Glomerular endothelial cell (primary cell): ENCODE measurements at regions not wholly inside any gene's neighbourhood (a gene's known extent, or its start where the extent isn't known, plus 50 kb on each side); places are given as distances from the start of the nearest gene placed in this dataset.
A peak's percentile ranks its signal among the peaks of the same experiment; 100 is the strongest.

Source experiments
- DNase-seq: peaks from one replicate; pipeline ENCODE4 v3.0.0-alpha.2; 2011; ENCODE audit warnings: low read depth, low spot score; ENCODE audit errors: extremely low read depth

- no peak for DNase-seq
Observed at GRCh38 chr4:19925516-19925915, 326.2 kb upstream of the SLIT2 start.

- DNase-seq, result no peak
Observed at GRCh38 chr4:19924761-19925160, 326.9 kb upstream of the SLIT2 start.

- no peak for DNase-seq
Observed at GRCh38 chr4:19915276-19915675, 336.4 kb upstream of the SLIT2 start.

DNA sequence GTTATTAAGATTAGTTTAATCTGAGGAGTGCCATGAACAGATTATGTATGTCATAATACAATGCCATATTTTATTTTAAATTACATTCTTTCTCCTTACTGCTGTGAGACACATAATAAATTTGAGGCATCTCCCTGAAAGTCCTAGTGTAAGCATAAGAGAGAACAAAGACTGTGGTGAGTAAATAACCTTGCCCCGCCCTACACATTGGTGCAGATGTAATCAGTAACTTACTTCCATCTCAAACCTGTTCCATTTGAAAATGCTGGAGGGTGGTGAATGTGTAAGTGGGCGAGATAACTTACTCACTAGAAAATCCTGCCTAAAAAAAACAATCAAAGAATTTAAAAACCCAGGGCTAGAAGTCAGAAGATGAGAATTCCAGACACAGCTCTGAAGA is 338.1 kb upstream of the SLIT2 start:
- no peak for DNase-seq

DNA sequence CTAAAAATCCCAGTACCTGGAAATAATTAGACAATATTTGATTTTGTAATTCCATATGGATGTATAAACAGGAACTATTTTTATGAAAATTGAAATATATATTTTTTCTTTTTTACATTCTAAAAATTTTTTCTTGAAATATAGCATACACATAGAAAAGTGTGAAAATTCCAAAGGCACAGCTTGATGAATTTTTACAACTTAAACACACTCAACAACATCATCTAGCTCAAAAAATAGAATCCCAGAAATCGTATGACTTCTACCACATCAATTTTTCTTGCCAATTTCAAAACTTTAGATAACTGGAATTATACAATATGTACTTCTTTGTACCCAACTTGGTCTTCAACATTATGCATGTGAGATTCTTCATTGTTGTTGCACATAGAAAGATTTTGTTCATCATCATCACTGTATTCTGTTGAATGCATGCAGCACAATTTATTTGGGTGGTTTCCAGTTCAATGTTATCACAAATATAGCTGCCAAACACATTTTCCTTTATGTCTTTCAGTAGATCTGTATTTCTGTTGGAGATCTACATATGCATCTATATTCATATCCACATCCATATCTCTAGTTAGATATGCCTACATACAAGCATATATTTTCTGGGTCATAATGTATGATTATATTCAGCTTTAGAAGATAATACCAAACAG is 340.7 kb upstream of the SLIT2 start:
- DNase-seq, result no peak

DNA sequence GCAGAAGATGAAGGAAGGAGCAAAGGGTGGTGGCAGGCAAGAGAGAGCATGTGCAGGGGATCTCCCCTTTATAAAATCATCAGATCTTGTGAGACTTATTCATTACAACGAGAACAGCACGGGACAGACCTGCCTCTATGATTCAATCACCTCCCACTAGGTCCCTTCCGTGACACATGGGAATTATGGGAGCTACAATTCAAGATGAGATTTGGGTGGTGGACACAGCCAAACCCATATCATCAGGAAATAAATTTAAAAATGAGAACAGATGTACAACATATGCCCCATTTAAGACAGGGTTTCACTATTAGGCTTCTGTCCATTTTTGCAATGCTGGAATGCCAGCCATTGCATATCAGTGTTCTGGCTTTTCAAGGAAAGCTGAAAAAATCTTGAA is 346.7 kb upstream of the SLIT2 start:
- DNase-seq, result no peak

DNA sequence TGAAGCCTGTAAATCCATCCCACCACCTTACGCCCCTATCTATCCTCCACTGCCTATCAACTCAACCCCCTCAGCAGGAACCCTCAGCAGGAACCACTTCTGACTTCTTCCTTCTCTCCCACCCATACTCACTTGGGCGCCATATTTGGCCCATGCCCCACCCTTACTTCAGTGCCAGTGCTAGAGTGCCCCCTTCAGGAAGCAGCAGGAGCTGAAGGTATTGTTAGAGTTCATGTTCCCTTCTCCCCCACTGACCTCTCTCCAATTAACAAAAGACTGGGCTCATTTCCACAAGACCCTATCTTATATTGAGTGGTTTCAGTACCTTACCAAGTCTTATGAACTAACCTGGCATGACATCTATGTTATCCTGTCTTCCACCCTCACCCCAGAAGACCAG is 363.1 kb upstream of the SLIT2 start:
- no peak for DNase-seq

GRCh38 chr4:19883841-19884240 is 367.9 kb upstream of the SLIT2 start:
- no peak for DNase-seq

DNA sequence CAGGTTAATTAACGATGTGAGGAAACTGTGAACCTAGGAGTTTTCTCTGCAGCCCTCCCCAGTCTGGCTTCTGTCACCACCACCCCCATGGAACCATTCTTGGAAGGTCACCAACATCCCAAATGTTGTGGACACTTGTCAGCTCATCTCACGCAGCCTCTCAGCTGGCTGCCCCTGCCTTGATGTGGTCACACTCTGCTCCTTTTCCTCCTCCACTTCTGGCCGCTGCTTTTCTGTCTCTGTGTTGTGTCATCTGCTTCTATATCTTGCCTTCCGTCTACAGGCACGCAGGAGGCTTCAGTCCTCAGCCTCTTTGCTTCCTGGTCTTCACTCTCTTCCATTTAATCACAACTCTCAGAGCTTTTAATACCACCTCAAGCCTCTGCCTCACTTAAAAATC is 371.5 kb upstream of the SLIT2 start:
- DNase-seq, result no peak

DNA sequence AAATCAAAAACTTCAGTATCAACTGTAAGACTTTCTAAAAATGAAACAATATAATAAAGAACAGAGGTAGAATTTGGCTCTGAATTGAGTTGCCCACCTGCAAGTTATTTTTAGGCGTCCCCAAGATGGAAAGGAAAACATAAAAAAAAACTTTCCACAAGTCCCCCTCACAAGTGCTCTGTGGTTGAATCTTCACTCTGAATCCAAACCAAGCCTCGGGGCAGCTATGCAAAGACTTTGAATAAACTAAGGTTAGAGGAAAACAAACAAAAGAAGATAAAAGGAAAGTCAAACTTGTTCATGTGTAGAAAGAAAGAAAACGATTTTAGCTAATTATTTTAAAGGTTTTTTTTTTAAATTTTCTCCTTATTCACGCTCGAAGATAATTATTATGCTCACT is 372.4 kb upstream of the SLIT2 start:
- no peak for DNase-seq

GRCh38 chr4:19857991-19858390 is 393.7 kb upstream of the SLIT2 start:
- DNase-seq, result no peak

DNA sequence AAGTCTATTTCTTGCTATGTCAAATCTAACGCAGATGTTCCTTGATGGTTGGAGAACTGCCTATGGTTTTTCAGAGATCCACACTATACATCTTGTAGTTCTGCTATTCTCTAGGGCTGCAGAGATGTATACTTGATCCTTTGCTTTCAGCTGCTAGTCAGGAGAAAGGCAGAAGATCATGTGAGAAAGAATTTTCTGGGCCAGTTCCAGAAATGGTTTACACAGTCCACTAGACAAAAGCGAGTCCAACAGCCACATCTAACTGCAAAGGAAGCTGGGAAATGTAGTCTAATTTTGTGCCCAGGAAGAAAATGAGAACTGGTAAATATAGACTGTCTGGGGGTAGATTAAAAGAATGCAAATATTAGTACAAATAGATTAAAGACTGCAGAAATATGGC is 394.3 kb upstream of the SLIT2 start:
- DNase-seq, result no peak

GRCh38 chr4:19850909-19851308 is 400.8 kb upstream of the SLIT2 start:
- DNase-seq, result peak; percentile 62

- DNase-seq, result no peak
Observed at GRCh38 chr4:19844446-19844845, 407.3 kb upstream of the SLIT2 start.

DNA sequence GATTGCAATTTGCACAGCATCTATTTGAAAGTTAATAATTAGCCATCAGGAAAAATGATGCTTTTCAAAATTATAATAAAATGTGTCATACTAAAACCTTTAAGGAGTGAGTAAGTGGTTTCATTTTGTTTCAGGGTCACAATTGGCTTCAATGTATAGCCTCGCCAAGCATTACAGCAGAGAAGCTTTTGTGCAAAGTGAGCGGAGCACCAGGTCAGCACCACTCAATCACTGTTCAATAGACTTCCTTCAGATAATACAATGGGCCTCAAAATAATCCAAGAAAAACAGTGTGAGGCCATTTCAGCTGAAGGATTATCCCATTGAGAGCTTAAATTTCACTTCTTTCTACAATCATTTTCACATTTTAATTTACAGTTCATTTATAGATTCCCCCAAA is 409.2 kb upstream of the SLIT2 start:
- DNase-seq, result no peak

DNA sequence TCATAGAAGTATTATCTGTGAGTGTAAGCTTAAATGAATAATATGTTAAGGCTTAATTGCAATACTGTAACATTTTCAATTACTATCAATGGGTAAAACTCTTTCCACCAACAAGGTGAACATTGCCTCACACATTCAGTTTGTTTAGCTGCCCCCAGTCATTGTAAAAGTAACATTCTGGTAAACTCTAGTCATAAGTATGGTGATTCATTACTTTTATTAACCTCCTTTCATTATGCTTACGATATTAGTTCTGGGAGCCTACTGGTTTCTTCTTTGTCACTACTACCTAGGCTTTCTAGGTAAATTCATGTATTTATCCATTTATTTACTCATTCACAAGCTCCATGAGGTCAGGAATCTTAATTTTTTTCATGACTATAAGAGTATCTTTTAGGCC is 412.8 kb upstream of the SLIT2 start:
- no peak for DNase-seq

DNA sequence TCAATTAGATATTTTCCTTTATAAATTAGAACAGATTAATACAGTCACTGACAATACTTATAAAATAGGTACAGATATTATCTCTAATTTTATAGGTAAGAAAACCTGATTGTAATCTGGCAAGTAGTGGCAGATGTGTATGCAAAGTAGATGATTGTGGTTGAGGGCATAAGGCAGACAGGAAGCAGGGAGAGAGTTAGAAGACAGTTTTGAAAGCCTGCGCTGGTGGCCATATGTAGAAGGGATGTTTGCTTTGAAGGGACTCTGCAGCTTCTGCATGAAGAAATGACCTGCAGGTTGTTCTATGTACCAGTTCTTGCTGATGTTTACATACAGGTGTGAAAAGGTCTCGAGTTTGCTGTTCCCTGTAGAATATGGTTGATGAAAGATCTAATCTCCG is 416.3 kb upstream of the SLIT2 start:
- DNase-seq, result no peak

- DNase-seq, result no peak
Observed at GRCh38 chr4:19832411-19832810, 419.3 kb upstream of the SLIT2 start.

- DNase-seq, result no peak
Observed at GRCh38 chr4:19831644-19832285, 419.9 kb upstream of the SLIT2 start.

DNA sequence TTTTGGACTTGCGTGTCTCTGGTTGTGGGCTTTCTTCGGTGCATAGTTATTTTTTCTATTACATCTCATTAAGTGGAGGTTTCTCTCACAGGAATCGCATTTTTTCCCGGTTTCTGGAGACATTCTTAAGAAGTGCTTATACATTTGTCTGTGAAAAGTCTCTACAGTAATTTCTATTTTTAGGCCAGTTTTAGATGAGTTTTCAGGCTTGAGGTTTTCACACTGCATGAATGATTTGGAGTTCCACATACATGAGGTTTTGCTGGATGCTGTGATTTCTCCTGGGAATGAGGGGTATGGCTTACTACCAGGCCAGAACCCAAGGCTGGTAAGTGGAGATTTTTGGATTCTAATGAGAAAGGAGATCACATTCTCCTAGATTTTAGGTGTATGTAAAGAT is 422.6 kb upstream of the SLIT2 start:
- DNase-seq, result no peak

DNA sequence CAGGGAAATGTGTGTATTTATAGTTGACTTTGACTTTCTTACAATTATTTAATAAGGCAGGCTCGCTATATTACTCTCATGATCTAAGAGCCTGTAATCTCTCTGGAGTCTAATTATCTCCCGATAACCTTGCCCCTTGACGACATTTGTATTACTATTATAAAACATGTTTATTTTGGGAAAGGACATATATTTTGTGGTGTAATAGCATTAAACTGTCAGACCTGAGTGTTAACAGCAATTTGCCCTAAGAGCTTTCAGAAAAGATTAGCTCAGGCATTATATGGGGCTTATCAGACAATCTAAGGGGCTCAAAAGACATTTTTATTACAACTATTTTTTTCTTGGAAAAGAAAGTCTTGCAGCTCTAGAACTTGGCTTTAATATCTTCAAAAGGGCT is 427.9 kb upstream of the SLIT2 start:
- DNase-seq, result no peak

- no peak for DNase-seq
Observed at GRCh38 chr4:19819737-19820136, 432.0 kb upstream of the SLIT2 start.

DNA sequence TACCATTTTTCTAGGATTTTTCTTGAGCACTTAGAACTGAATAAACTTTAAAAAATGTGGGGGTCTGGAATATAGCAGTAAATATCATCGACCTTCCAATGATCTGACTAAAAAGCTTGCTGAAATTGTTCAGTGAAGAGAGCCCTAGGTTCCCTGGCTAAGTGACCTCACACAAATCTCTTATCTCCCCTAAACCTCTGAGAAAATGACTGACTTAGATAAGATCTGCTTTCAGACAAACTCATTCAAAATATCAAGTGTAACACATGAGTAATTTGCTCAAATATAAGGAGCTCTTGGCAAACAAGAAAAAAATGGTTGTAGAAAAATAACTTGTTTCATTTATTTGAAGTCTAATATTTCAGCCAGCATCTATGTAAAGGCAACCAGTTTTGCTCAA is 441.7 kb upstream of the SLIT2 start:
- DNase-seq, result no peak
